ENCODE measurements at regions not wholly inside any gene's neighbourhood (a gene's known extent, or its start where the extent isn't known, plus 50 kb on each side); places are given as distances from the start of the nearest gene placed in this dataset.

DNA sequence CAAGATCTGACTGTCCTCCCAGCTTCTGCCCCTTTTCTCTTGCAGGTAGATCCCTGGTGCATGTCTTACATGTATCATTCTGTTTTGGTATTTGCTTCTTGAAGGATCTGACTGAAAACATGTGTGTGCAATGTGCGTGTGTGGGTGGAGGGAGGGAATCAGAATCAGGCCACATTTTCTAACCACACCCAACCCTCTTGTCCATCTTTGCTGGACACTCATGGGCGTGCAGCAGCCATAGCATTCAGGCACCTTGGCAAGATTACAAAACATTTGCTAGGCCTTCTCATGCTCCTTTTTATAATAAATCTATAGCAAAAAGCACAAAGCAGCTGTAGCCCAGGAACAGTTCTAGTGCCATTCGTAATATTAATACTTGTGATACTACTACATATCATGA is 233.6 kb upstream of the E2F7 start:
- in situ Hi-C loops (cut with HindIII; ENCODE audit: low pct_unique_long_range_greater_than_20kb, low sequenced_read_pairs): no loop called here
- CTCF ChIA-PET: no interaction called here
- Histone ChIP-seq H3K4me3 (ENCODE audit: low read depth in 2 of 2, low read length in 2 of 2) (no peak overlapping the region), H3K4me1 (ENCODE audit: control insufficient read depth, insufficient read depth, low read length) (no peaks in the 10 kb centered on the region), H3K27ac (ENCODE audit: low read length) (no peak overlapping the region), H3K9me3 (ENCODE audit: control insufficient read depth, insufficient read depth, low read depth, low read length) (no peaks in the 10 kb centered on the region), H3K27me3 (ENCODE audit: control insufficient read depth, insufficient read depth, low read length) (no peaks in the 10 kb centered on the region), H3K36me3 (ENCODE audit: control insufficient read depth, insufficient read depth, low read length) (no peaks in the 10 kb centered on the region)
- no TSS peak for BruUV-seq (replicated peaks)
- ATAC-seq: no peak
- no peak for DNase-seq (ENCODE audit: low read depth, low spot score)
- TF ChIP-seq, protein P1, sequence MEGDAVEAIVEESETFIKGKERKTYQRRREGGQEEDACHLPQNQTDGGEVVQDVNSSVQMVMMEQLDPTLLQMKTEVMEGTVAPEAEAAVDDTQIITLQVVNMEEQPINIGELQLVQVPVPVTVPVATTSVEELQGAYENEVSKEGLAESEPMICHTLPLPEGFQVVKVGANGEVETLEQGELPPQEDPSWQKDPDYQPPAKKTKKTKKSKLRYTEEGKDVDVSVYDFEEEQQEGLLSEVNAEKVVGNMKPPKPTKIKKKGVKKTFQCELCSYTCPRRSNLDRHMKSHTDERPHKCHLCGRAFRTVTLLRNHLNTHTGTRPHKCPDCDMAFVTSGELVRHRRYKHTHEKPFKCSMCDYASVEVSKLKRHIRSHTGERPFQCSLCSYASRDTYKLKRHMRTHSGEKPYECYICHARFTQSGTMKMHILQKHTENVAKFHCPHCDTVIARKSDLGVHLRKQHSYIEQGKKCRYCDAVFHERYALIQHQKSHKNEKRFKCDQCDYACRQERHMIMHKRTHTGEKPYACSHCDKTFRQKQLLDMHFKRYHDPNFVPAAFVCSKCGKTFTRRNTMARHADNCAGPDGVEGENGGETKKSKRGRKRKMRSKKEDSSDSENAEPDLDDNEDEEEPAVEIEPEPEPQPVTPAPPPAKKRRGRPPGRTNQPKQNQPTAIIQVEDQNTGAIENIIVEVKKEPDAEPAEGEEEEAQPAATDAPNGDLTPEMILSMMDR (IDR thresholded peaks at IDR 0.05): no peak
- TF ChIP-seq, protein P2, sequence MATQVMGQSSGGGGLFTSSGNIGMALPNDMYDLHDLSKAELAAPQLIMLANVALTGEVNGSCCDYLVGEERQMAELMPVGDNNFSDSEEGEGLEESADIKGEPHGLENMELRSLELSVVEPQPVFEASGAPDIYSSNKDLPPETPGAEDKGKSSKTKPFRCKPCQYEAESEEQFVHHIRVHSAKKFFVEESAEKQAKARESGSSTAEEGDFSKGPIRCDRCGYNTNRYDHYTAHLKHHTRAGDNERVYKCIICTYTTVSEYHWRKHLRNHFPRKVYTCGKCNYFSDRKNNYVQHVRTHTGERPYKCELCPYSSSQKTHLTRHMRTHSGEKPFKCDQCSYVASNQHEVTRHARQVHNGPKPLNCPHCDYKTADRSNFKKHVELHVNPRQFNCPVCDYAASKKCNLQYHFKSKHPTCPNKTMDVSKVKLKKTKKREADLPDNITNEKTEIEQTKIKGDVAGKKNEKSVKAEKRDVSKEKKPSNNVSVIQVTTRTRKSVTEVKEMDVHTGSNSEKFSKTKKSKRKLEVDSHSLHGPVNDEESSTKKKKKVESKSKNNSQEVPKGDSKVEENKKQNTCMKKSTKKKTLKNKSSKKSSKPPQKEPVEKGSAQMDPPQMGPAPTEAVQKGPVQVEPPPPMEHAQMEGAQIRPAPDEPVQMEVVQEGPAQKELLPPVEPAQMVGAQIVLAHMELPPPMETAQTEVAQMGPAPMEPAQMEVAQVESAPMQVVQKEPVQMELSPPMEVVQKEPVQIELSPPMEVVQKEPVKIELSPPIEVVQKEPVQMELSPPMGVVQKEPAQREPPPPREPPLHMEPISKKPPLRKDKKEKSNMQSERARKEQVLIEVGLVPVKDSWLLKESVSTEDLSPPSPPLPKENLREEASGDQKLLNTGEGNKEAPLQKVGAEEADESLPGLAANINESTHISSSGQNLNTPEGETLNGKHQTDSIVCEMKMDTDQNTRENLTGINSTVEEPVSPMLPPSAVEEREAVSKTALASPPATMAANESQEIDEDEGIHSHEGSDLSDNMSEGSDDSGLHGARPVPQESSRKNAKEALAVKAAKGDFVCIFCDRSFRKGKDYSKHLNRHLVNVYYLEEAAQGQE (IDR thresholded peaks at IDR 0.05; ENCODE audit: insufficient read depth in 1 of 2, low read depth in 2 of 2, low read length in 1 of 2): no peak
- TF ChIP-seq POLR2AphosphoS5 (IDR thresholded peaks at IDR 0.05; ENCODE audit: low read depth, low read length): no peak
- TF ChIP-seq SIN3A (IDR thresholded peaks at IDR 0.05; ENCODE audit: borderline replicate concordance, insufficient read depth, low read depth, low read length): no peak
- TF ChIP-seq TCF7L2 (IDR thresholded peaks at IDR 0.05; ENCODE audit: low read depth, low read length): no peak
- POLR2A ChIA-PET: no interaction called here
- intact Hi-C loops (cut with micrococcal nuclease; ENCODE audit: unreplicated experiment): no loop called here

DNA sequence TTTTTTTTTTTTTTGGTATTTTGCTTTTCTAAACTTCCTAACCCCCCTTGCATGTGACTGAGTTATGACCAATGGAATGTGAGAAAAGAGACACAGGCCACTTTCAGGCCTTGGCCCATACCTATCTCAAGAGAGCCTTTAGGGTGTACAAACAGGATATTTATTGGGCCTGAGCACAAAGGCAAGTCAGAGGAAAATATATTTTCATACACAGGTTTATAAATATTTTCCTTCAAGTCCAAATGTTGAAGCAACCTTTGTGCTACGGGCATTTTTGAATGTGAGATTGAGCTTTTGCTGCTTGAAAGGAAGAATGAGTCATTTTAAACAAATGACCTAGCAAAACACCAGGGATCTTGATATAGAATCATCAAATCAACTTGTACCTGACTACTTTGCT is 228.6 kb upstream of the E2F7 start:
- TF ChIP-seq TCF7L2 (IDR thresholded peaks at IDR 0.05; ENCODE audit: low read depth, low read length): no peak
- no peak for ATAC-seq
- Histone ChIP-seq H3K36me3 (ENCODE audit: control insufficient read depth, insufficient read depth, low read length) (no peaks in the 10 kb centered on the region), H3K4me3 (ENCODE audit: low read depth in 2 of 2, low read length in 2 of 2) (no peak overlapping the region), H3K27me3 (ENCODE audit: control insufficient read depth, insufficient read depth, low read length) (no peaks in the 10 kb centered on the region), H3K9me3 (ENCODE audit: control insufficient read depth, insufficient read depth, low read depth, low read length) (no peaks in the 10 kb centered on the region), H3K27ac (ENCODE audit: low read length) (no peak overlapping the region), H3K4me1 (ENCODE audit: control insufficient read depth, insufficient read depth, low read length) (no peaks in the 10 kb centered on the region)
- DNase-seq (ENCODE audit: low read depth, low spot score): no peak
- CTCF ChIA-PET: no interaction called here
- intact Hi-C loops (cut with micrococcal nuclease; ENCODE audit: unreplicated experiment): no loop called here
- POLR2A ChIA-PET: no interaction called here
- in situ Hi-C loops (cut with HindIII; ENCODE audit: low pct_unique_long_range_greater_than_20kb, low sequenced_read_pairs): no loop called here
- BruUV-seq (replicated peaks): no TSS peak

DNA sequence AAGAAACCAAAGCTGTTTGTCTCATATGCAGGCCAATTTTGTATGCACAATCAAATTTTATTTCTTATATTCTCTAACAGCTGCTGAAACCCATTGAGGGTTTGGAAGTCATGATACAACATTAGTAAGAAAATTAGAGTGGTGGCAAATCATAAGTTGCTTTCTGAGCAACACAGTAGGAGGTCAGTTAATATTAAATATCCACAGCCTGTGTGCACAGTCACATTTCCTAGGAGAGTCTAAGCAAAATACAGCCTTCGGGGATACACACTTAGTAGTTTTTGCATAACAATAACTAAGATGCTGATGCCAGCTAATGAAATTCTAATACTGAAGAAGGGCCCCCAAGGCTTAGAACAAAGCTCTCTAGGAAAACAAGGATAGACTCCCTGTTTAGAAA is 209.6 kb upstream of the E2F7 start:
- in situ Hi-C loops (cut with HindIII; ENCODE audit: low pct_unique_long_range_greater_than_20kb, low sequenced_read_pairs): no loop called here
- Histone ChIP-seq H3K4me3 (ENCODE audit: low read depth in 2 of 2, low read length in 2 of 2) (no peak overlapping the region), H3K4me1 (ENCODE audit: control insufficient read depth, insufficient read depth, low read length) (no peaks in the 10 kb centered on the region), H3K9me3 (ENCODE audit: control insufficient read depth, insufficient read depth, low read depth, low read length) (no peaks in the 10 kb centered on the region), H3K36me3 (ENCODE audit: control insufficient read depth, insufficient read depth, low read length) (no peaks in the 10 kb centered on the region), H3K27me3 (ENCODE audit: control insufficient read depth, insufficient read depth, low read length) (no peaks in the 10 kb centered on the region), H3K27ac (ENCODE audit: low read length) (no peak overlapping the region)
- ChIA-PET CTCF (no interaction called here), POLR2A (no interaction called here)
- BruUV-seq (replicated peaks): no TSS peak
- ATAC-seq: no peak
- intact Hi-C loops (cut with micrococcal nuclease; ENCODE audit: unreplicated experiment): no loop called here
- TF ChIP-seq POLR2AphosphoS5 (IDR thresholded peaks at IDR 0.05; ENCODE audit: low read depth, low read length) (no peak), TCF7L2 (IDR thresholded peaks at IDR 0.05; ENCODE audit: low read depth, low read length) (no peak), SIN3A (IDR thresholded peaks at IDR 0.05; ENCODE audit: borderline replicate concordance, insufficient read depth, low read depth, low read length) (no peak)
- TF ChIP-seq, protein P2 (IDR thresholded peaks at IDR 0.05; ENCODE audit: insufficient read depth in 1 of 2, low read depth in 2 of 2, low read length in 1 of 2): no peak
- TF ChIP-seq, protein P1 (IDR thresholded peaks at IDR 0.05): no peak
- DNase-seq (ENCODE audit: low read depth, low spot score): no peak

Measured in Panc1 (cell line).